OCI-LY1 (cell line): ENCODE measurements at regions not wholly inside any gene's neighbourhood (a gene's known extent, or its start where the extent isn't known, plus 50 kb on each side); places are given as distances from the start of the nearest gene placed in this dataset.

Experiments
- CTCF ChIP-seq: fragments of 200-600 bp; sonication (generic), shearing (Covaris generic); IDR thresholded peaks from 2 replicates; pipeline ENCODE4 v1.5.1; 2017; ENCODE audit warnings: mild to moderate bottlenecking, antibody characterized with exemption, low read length, moderate library complexity, mixed read lengths
- EZH2 ChIP-seq: fragments of 200-600 bp; sonication (generic), shearing (Covaris generic); IDR thresholded peaks from 2 replicates; pipeline ENCODE4 v1.8.0; 2017; ENCODE audit warnings: borderline replicate concordance, mixed run types, mild to moderate bottlenecking, antibody characterized with exemption, low read length, moderate library complexity, mixed read lengths

GRCh38 chr3:117435506-117435905 is 725.9 kb downstream of the TUSC7 start:
- no peak for TF ChIP-seq CTCF
- no peak for TF ChIP-seq EZH2
